Ishikawa (cell line): ENCODE measurements at regions not wholly inside any gene's neighbourhood (a gene's known extent, or its start where the extent isn't known, plus 50 kb on each side); places are given as distances from the start of the nearest gene placed in this dataset.

ENCODE experiments used
- CEBPB ChIP-seq: IDR thresholded peaks from 2 replicates; pipeline ENCODE4 v1.6.1; 2012
- CREB1 ChIP-seq: IDR thresholded peaks from 2 replicates; pipeline ENCODE4 v1.6.1; 2012; ENCODE audit warnings: low read depth
- EGR1 ChIP-seq: IDR thresholded peaks from 2 replicates; pipeline ENCODE4 v1.6.1; 2012
- EP300 ChIP-seq: IDR thresholded peaks from 2 replicates; pipeline ENCODE4 v1.6.1; 2012; ENCODE audit warnings: borderline replicate concordance
- FOXM1 ChIP-seq: IDR thresholded peaks from 2 replicates; pipeline ENCODE4 v1.6.1; 2012; ENCODE audit warnings: low read depth, borderline replicate concordance
- MAX ChIP-seq: IDR thresholded peaks from 2 replicates; pipeline ENCODE4 v1.6.1; 2012
- NFIC ChIP-seq: IDR thresholded peaks from 2 replicates; pipeline ENCODE4 v1.6.1; 2012
- RAD21 ChIP-seq: IDR thresholded peaks from 2 replicates; pipeline ENCODE4 v1.6.1; 2012; ENCODE audit warnings: low read depth
- TAF1 ChIP-seq: IDR thresholded peaks from 2 replicates; pipeline ENCODE4 v1.6.1; 2012; ENCODE audit warnings: low read depth, mild to moderate bottlenecking
- TCF12 ChIP-seq: IDR thresholded peaks from 2 replicates; pipeline ENCODE4 v1.6.1; 2012; ENCODE audit warnings: low read depth
- TEAD4 ChIP-seq: IDR thresholded peaks from 2 replicates; pipeline ENCODE4 v1.6.1; 2012
- USF1 ChIP-seq: IDR thresholded peaks from 2 replicates; pipeline ENCODE4 v1.6.1; 2012
- YY1 ChIP-seq: IDR thresholded peaks from 2 replicates; pipeline ENCODE4 v1.6.1; 2012; ENCODE audit warnings: low read depth
- ZBTB7A ChIP-seq: IDR thresholded peaks from 2 replicates; pipeline ENCODE4 v1.6.1; 2012; ENCODE audit warnings: low read depth
- TF ChIP-seq, protein P1 (sequence below): IDR thresholded peaks from 2 replicates; pipeline ENCODE4 v1.6.1; 2012; ENCODE audit warnings: low read depth, mild to moderate bottlenecking

DNA sequence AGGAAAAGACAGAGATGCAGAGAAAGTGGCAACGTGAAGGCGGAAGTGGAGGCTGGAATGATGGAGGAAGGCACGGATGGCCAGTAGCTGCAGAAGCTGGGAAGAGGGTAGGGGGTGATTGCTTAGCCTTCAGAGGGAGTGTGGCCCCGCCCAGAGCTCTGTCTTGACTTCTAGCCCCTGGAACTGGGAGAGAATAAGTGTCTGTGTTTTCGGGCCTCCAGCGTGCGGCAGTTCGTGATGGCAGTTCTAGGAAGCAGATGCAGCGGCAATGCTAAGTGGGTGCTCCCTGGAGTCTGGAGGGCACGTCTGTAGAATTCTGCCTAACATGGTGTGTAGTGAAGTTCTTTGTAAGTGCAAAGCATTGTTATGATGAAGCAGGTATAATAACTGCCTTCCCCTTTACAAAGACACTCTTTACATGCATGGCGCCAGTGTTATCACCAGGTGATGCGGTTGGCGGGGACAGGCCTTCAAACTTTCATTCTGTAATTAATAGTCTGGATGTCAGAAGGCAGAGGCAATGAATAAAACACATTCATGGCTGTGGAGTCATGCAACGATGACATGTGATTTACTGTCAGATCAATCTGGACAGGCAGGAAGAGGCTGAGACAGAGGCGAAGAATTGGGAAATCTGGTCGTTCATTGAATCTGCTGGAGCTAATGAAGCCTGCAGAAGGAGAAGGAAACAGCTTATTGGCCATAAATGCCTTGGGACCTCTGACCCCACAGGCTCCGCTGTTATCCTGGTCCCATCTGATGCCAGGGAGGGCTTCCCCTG is 228.6 kb downstream of the GLRX3 start:
- TF ChIP-seq USF1 (no peak), CREB1 (no peak), YY1 (no peak), ZBTB7A (no peak), EGR1 (no peak), NFIC (no peak), CEBPB (no peak), FOXM1 (no peak), TCF12 (no peak), TAF1 (no peak)

DNA sequence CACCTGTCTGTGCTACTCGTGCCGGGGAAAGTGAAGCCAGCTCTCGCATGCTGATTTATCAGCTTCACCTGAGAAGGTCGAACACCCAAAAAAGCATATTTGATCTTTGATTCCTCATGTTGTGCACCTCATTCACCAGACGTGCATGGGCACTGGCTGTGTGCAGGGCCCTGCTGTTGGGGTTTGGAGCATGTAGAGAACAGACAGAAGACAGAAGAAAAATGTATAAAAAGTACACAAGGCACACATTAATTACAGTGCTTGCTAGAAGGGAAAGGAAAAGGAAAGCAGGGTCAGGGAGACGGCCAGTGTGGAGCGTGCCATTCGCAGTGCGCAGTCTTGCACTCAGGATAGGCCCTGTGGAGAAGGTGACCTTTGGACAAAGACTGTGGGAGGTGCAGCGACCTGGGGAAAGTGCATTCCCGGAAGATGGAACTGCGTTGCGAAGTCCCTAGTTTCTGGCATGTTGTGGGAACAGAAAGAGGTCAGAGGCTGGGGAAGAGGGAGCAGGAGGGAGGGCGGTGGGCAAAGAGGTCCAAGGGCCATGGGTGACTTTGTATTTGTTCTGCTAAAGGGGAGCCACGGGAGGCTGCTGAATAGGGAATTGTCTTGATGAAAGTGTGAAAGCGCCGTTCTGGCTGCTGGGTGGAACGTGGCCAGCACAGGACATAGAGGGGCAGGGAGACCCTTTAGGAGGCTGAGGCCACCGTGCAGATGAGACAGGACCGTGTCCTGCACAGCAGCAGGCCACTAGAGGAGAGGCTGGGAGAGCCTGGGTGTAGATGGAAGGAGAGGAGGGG is 232.8 kb downstream of the GLRX3 start:
- TF ChIP-seq NFIC (no peak), YY1 (no peak), MAX (no peak), ZBTB7A (no peak), CREB1 (no peak), EP300 (no peak), USF1 (no peak), TCF12 (no peak), FOXM1 (no peak), EGR1 (no peak), TAF1 (no peak), CEBPB (no peak)
- TF ChIP-seq, protein P1, sequence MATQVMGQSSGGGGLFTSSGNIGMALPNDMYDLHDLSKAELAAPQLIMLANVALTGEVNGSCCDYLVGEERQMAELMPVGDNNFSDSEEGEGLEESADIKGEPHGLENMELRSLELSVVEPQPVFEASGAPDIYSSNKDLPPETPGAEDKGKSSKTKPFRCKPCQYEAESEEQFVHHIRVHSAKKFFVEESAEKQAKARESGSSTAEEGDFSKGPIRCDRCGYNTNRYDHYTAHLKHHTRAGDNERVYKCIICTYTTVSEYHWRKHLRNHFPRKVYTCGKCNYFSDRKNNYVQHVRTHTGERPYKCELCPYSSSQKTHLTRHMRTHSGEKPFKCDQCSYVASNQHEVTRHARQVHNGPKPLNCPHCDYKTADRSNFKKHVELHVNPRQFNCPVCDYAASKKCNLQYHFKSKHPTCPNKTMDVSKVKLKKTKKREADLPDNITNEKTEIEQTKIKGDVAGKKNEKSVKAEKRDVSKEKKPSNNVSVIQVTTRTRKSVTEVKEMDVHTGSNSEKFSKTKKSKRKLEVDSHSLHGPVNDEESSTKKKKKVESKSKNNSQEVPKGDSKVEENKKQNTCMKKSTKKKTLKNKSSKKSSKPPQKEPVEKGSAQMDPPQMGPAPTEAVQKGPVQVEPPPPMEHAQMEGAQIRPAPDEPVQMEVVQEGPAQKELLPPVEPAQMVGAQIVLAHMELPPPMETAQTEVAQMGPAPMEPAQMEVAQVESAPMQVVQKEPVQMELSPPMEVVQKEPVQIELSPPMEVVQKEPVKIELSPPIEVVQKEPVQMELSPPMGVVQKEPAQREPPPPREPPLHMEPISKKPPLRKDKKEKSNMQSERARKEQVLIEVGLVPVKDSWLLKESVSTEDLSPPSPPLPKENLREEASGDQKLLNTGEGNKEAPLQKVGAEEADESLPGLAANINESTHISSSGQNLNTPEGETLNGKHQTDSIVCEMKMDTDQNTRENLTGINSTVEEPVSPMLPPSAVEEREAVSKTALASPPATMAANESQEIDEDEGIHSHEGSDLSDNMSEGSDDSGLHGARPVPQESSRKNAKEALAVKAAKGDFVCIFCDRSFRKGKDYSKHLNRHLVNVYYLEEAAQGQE: no peak

DNA sequence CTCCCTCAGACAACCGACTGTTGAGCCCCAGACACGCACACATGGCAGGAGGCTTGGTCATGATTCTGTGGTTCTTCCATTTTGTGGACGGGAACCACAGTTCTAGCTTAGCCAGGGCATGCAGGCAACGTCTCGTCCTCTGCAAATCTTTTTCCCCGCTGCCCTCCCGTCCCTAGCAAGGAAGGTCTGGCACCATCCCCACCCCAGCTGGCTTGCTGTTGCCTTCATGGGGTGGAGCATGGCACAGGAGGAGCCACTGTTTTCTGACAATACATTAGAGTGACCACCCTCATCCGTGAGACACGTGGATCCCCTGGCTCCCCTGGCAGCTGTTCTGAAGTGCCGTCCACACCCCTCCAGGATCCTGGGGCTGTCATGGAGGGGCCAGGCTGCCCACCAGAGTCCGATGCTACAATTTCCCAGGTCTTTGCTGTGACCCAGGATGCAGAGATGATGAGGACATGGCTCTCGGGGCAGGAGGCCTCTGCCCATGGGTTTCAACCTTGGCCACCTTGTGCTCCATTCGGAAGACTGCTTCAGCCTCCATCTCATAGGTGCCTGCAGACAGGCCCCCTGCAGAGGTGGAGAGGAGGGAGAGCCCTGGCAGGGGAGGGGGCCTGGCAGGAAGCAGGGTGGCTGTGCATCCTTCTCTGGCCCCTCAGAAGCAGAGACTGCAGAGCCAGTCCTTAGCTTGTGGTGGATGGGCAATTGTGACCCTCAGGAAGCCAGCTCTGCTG is 233.6 kb downstream of the GLRX3 start:
- no peak for TF ChIP-seq RAD21
- no peak for TF ChIP-seq TEAD4
- no peak for TF ChIP-seq TCF12
- TF ChIP-seq EP300: no peak
- no peak for TF ChIP-seq FOXM1
- TF ChIP-seq EGR1: no peak
- TF ChIP-seq NFIC: no peak
- TF ChIP-seq, protein P1: no peak
- TF ChIP-seq YY1: no peak
- TF ChIP-seq CREB1: no peak

DNA sequence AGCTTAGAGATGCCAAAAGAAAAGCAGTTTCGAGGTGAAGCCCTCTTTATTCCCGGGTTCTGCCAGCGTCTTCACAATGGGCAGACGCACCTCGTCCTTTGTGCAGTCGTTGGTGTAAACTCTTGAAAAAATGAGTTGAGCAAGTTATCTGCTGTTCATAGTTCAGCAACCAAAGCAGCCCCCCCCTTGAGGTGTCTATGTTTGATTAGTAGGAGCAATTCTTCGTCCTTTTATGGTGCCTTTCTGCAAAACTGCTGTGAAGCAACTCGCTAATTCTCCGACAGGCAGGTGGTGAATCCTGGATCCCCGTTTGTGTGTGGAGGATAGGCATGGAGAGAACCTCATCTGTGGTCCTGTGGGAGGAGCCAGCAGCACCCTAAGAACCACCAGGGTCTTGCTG is 234.5 kb downstream of the GLRX3 start:
- TF ChIP-seq NFIC (no peak), TAF1 (no peak), YY1 (no peak), TEAD4 (no peak), RAD21 (no peak), TCF12 (no peak), EGR1 (no peak), USF1 (no peak), CEBPB (no peak)

DNA sequence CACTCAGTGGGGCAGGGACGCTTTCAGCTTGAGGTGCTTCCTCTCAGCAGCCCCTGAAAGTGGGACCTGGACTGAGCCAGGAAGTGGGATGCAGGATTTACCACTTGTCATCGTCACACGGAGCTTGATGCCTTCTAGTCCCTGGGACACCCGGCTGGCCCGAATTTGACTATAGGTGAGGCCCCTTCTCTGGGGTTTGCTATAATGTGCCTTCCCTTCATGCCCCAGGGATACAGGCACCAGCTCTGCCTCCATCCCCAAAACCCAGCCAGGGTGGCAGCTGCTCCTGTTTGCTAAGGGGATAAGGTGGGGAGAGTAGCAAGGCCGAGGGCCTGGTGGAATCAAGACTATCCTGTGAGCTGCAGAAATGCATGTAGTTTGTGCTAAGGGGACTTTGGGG is 235.0 kb downstream of the GLRX3 start:
- TF ChIP-seq NFIC (no peak), CEBPB (no peak), FOXM1 (no peak), RAD21 (no peak), TAF1 (no peak), YY1 (no peak), USF1 (no peak), ZBTB7A (no peak), CREB1 (no peak), EGR1 (no peak), MAX (no peak)
